ENCODE measurements at regions not wholly inside any gene's neighbourhood (a gene's known extent, or its start where the extent isn't known, plus 50 kb on each side); places are given as distances from the start of the nearest gene placed in this dataset.

DNA sequence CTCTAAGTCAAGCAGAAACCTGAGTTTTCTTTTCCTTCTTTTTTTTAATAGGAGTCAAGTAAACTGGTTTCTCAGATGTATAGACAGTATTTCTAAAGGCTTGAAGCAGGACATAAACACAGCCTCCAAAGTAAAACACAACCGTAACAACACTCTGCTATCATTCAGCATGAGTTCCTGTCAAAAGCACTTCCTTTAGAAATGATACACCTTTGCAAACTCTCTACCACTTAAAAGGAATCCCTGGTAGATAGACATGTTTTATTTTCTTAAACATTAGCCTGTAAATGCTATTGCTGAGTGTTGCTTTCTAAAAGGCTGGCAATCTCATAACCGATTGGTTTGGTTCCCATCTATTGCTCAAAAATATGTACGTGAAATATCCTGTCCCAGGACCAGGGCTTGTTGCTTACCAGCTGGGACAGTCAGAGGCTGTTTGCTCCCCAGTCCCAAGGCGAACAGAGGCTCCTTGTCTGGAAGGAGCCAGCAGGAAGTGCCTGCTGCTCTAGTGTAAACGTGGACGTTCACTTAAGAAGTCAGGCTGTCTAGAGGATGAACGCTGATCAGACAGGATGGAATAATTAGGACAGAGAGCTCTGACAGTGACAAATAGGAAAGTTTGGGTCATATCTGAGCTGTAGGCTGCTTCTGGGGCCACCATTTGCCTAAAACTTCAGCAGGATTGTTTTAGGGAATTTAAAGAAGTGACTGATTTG is 173.9 kb upstream of the KLF3 start:
- TF ChIP-seq, protein P1, sequence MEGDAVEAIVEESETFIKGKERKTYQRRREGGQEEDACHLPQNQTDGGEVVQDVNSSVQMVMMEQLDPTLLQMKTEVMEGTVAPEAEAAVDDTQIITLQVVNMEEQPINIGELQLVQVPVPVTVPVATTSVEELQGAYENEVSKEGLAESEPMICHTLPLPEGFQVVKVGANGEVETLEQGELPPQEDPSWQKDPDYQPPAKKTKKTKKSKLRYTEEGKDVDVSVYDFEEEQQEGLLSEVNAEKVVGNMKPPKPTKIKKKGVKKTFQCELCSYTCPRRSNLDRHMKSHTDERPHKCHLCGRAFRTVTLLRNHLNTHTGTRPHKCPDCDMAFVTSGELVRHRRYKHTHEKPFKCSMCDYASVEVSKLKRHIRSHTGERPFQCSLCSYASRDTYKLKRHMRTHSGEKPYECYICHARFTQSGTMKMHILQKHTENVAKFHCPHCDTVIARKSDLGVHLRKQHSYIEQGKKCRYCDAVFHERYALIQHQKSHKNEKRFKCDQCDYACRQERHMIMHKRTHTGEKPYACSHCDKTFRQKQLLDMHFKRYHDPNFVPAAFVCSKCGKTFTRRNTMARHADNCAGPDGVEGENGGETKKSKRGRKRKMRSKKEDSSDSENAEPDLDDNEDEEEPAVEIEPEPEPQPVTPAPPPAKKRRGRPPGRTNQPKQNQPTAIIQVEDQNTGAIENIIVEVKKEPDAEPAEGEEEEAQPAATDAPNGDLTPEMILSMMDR (IDR thresholded peaks at IDR 0.05; ENCODE audit: control extremely low read depth, extremely low read depth, low read depth, missing control alignments): no peak
- POLR2A ChIA-PET: no interaction called here
- DNase-seq (ENCODE audit: extremely low spot score): no peak
- CTCF ChIA-PET: interaction anchor here (1.4 to 1.5 kb wide), 4 partner anchors 8 to 168 kb away, joined by 3 to 5 read pairs (median 4); no protein-coding TSS in a partner anchor

GRCh38 chr4:38490753-38491446 is 173.1 kb upstream of the KLF3 start:
- TF ChIP-seq, protein P1 (IDR thresholded peaks at IDR 0.05; ENCODE audit: control extremely low read depth, extremely low read depth, low read depth, missing control alignments): no peak
- ChIA-PET POLR2A (no interaction called here), CTCF (no interaction called here)
- DNase-seq (ENCODE audit: extremely low spot score): no peak

DNA sequence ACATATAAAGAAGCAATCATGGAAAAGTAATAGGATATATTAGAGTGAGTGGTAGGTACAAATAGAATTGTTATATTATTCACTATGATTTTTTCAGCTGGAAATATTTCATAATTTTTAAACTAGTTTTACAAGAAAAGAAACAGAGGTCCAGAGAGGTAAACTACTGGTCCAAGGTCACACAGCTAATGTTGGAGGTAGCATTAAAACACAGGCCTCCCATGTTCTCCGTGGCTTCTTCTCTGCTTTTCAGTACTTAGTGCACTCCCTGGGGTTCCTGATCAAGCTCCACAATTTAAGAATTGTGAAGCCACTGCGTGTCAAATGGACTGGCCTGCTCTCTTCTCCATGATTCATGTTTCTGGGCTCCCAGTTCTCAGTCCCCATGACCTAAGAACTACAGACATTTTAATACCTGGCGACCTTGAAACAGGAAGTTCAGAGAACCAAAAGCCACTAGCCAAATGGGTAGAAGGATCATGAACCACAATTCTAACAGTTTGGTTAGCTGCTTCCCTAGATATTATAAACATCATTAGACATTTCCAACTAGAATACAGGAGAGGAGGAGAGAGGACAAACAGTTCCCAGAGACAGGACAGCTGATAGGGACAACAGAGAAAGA is 172.0 kb upstream of the KLF3 start:
- POLR2A ChIA-PET: no interaction called here

DNA sequence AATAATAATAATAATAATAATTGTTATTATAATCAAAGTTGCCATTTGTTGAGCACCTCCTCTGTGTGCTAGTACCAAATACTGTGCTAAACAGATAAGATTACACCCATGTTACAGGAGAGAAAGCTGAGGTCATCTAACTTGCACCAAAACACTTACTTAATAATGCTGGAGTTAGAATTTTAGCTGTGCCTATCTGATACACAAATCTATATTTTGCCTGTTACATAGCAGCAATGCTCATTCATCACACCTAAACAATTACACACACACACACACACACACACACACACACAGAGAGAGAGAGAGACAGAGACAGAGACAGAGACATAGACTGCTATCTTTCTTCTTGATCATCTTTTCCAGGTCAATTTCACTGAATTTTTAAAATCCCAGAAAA is 170.9 kb upstream of the KLF3 start:
- ChIA-PET CTCF (interaction anchor here (1.8 to 1.9 kb wide), 2 partner anchors 11 to 173 kb away, joined by 5 to 7 read pairs; no protein-coding TSS in a partner anchor), POLR2A (no interaction called here)
- DNase-seq (ENCODE audit: extremely low spot score): no peak
- TF ChIP-seq, protein P1 (IDR thresholded peaks at IDR 0.05; ENCODE audit: control extremely low read depth, extremely low read depth, low read depth, missing control alignments): no peak

More for the DNA sequence above, 172.0 kb upstream of the KLF3 start:
- TF ChIP-seq, protein P1 (IDR thresholded peaks at IDR 0.05; ENCODE audit: control extremely low read depth, extremely low read depth, low read depth, missing control alignments): no peak
- CTCF ChIA-PET: interaction anchor here (1.8 to 1.9 kb wide), 2 partner anchors 12 to 172 kb away, joined by 5 to 7 read pairs; no protein-coding TSS in a partner anchor
- DNase-seq (ENCODE audit: extremely low spot score): no peak

DNA sequence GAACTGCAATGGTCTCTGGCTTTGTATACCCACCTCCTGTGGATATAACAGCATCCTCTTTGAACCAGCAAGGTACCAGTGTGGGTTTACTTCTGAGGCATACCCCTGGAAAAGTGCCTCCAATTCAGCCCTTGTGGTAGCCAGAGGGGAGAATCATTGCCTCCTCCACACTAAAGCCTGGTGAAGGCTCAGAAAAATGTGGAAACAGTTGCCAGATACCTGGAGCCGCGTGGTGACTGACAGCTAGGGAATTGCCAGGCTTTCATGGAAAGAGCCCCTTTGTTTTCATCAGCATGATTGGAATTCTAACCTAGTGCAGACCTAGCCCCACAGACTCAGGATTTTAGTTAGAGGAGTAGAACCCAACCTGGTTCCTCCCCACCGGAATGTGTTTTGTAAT is 168.6 kb upstream of the KLF3 start:
- CTCF ChIA-PET: no interaction called here

DNA sequence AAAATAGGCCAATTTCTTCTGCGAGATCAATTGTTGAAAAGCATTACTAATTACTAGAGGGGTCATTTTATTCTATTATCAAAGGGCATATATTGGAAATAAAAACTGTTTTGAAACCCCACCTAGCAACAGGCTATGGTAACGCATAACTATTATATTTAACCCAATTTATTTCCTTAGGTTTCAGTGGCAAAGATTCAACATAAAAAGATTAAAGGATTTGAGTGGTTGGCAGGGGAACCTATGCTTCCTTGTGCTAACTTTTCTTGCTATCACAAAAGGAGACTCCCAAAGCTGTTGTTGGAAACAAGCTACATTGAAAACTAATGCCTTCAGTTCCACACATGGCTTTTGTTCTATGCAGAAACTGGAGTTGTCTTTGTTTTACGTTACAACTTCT is 166.9 kb upstream of the KLF3 start:
- TF ChIP-seq, protein P1 (IDR thresholded peaks at IDR 0.05; ENCODE audit: control extremely low read depth, extremely low read depth, low read depth, missing control alignments): no peak
- ChIA-PET CTCF (interaction anchor here (1.7 to 1.9 kb wide), 2 partner anchors 8 to 116 kb away, joined by 3 to 5 read pairs; no protein-coding TSS in a partner anchor), POLR2A (no interaction called here)
- DNase-seq (ENCODE audit: extremely low spot score): no peak

More for the DNA sequence above, 168.6 kb upstream of the KLF3 start:
- POLR2A ChIA-PET: no interaction called here
- TF ChIP-seq, protein P1 (IDR thresholded peaks at IDR 0.05; ENCODE audit: control extremely low read depth, extremely low read depth, low read depth, missing control alignments): no peak
- no peak for DNase-seq (ENCODE audit: extremely low spot score)

Measured in GM10248 (cell line).